ENCODE measurements at regions not wholly inside any gene's neighbourhood (a gene's known extent, or its start where the extent isn't known, plus 50 kb on each side); places are given as distances from the start of the nearest gene placed in this dataset.

DNA sequence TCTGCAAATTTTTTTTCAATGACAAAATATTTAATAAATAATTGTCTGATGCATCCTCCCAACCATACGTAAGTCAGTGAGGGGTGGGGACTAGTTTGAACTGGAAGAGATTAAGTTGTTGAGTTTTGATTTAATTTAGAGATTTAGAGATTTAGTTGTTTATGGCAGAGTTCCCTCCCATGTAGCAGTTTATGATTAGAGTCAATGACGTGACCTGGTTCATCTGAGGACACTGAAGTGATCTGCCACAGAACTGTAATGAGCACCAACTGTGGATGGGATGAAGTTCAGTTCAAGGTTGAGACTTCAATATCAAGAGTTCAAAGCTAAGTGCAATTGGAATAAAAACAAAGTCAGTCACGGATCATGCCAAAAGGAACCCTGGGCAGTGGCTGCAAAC lies 609.3 kb downstream of the NOVA1 start:
- DNase-seq (ENCODE audit: low spot score) = peak; percentile 38

GRCh38 chr14:25955772-25956171 lies 642.1 kb downstream of the NOVA1 start:
- no peak for DNase-seq (ENCODE audit: low spot score)

DNA sequence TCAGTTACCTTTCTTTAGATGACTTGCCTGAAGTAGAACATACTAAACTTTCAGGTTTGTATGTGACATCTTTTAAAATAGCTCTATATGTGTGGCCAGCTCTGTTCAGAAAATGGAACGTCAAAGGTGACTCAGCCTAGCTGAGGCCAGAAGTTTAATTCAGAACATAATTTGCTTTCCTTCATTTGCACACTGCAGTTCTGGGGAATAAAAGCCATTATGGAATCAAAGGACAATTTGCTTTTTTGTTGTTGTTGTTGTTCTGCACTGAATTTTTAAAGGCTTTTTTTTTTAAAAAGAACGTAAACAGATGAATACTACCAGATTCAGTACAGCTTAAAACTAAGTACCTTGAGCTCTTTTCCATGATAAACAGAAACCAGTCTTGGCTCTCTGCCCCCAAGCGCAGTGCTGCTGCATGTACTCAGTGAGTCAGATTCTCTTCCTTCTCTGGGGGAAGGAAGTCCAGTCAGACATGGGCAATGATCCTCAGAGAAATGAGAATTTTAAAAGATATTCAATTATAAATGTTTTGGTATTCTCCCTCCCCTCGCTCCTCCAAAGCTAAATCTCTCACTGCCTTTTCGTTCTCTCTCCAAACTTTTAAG lies 644.2 kb downstream of the NOVA1 start:
- no peak for DNase-seq (ENCODE audit: low spot score)

DNA sequence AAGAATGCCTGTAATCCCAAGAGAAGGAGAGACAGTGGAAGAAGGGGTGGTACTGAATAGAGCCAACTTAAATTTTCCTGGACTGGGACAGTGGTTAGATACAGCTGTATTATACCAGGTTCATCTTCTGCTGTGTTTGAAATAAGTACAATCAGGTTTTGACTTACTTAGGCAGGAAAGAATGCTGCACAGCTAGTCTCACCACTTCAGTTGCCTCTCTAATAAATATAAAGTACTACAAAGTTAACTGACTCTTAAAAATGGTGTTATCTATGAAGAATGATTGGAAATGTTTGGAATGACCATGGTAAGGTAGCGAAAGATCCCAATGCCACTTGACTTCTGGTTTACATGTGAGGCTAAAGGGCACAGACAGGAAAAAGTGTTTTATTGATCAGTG lies 652.1 kb downstream of the NOVA1 start:
- no peak for DNase-seq (ENCODE audit: low spot score)

DNA sequence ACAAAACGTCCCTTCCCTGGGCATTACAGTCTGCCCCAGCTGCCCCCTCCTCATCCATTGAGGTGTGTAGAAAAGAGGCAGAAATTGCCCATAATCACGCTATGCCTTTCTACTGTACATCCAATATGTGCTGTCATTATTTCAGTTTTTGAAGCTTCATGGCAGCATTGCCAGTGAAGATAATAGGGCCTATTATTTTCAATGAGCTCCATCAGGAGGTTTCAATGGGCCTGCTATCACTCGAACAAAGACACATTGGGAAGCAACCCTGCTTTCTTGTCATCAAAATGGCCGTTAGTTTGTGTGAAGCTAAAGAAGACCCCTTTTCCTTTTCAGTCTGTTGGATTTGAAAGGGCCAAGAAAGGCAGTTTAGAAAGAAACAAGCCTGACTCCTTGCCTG lies 653.8 kb downstream of the NOVA1 start:
- DNase-seq (ENCODE audit: low spot score) = no peak

GRCh38 chr14:25943329-25943728 lies 654.5 kb downstream of the NOVA1 start:
- DNase-seq (ENCODE audit: low spot score) = no peak

DNA sequence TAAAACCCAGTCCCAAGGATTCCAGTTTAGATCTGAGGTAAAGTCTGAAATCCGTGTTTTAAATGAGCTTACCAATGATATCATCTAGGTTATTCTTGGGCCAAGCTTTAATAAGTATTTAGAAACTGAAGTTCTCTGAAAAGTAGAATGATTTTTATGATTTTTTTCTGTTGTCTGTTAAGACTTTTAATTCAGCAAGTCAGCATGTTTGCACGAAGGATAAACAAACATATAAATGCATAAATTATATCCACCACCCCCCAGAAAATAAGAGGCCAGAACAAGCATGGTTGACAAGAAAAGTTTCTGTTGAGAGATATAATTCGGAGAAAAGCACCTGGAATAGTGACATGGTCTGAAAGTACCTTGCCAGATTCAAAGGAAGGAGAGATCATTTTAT lies 655.7 kb downstream of the NOVA1 start:
- no peak for DNase-seq (ENCODE audit: low spot score)

- DNase-seq (ENCODE audit: low spot score) = no peak
Observed at GRCh38 chr14:25933731-25934130, 664.1 kb downstream of the NOVA1 start.

DNA sequence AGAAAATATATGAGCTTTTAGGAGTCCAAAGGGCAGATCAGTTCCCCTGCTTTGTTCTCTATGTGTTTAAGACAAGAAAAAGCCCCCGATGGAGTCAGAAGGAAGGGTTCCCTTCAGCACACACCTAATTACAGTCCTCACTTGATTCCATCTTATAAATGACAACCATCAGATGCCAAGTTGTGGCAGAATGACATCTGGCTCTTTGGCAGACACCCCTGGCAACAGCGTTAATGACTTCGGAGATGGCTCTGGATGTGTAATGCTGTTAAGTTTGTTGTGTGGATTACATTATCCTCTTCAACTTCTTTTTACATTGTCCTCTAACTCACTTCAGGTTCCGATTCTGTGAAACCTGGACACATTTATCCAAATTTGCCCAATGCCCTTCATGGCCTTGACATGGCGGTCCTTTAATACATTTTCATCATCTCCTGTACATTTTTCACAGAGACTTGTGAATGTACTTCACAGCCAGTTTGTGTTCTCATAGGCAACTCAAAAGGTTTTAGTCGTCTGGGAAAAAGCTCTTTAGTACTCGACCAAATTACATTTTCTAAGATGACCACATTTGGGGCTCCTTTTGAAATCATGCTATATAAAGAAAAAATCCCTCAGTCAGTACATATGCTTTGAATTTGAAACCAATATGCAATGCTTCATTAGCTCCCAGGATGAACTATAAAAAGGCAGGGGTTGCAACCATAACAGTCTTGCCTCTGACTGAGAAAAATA lies 667.8 kb downstream of the NOVA1 start:
- DNase-seq (ENCODE audit: low spot score) = no peak

GRCh38 chr14:25911831-25912230 lies 686.0 kb downstream of the NOVA1 start:
- DNase-seq (ENCODE audit: low spot score) = no peak

GRCh38 chr14:25909045-25909747 lies 688.6 kb downstream of the NOVA1 start:
- DNase-seq (ENCODE audit: low spot score) = no peak

DNA sequence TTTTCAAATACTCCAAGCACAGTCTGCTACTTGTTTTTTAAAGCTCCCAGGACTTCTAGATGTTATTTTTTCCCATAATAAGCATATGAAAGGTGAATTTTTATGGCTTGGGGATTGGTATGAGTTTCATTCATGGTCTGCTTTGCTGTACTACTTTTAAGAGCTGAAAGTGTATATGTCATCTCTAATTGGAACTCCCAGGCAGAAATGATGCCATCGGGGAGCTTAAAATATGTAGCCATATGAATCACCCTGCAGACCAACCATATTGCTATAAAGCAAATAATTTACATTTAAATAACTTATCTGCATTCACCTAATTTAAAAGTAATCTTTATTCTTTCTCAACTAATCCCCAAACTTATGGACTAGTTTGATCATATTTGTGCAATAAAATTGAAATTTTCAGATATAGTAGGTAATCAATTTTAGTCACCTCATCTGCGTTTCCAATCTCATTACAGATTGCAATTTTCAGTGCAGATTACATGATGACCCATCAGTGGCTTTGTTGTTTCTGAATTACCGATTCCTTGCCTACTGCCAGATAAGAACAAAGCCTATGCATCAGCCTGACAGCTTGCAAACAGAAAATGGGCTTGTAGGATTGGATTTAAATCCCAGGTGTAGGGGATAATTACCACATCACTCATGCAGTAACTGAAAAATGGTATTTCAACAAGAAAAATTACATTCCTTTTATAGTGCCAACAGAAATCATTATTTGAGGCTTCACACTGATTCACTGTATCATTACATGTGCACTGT lies 689.4 kb downstream of the NOVA1 start:
- DNase-seq (ENCODE audit: low spot score) = no peak

- DNase-seq (ENCODE audit: low spot score) = no peak
Observed at GRCh38 chr14:25904446-25904845, 693.4 kb downstream of the NOVA1 start.

GRCh38 chr14:25899197-25899596 lies 698.6 kb downstream of the NOVA1 start:
- no peak for DNase-seq (ENCODE audit: low spot score)

DNA sequence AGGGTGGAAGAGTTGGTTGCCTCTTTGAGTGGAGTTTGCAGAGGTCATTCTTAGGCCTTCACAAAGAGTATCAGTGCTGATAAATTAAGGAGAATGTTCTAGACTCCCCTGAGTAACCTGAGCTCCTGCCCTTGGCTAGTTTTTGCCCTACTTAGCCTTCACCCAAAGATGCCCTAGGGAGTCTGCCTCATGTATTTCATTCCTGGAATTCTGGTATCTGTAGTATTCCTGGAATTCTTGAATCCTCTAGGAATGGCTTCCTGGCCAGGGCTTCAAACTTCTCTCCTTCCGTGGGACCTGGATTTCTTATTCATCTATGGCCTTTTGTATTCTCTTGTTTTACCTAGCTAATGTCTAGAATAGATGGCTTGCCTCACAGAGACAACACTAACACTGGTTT lies 701.1 kb downstream of the NOVA1 start:
- DNase-seq (ENCODE audit: low spot score) = no peak

DNA sequence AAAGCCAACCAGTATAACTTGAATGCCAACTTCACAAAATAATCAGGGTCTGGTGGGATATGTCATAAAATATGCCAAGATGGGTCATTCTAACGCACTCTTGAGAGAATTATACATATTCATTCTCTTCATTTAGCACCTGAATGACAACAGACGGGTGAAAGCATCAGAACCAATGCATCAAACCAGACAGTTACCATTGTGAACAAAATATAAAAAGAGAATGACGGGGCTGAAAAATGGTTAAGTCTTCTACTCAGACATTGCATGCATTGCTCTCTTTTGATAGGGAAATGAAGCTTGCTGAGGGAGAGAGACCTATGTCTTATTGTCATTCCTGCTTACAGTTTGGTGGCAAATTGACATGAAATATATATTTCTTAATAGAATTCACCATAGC lies 702.1 kb downstream of the NOVA1 start:
- no peak for DNase-seq (ENCODE audit: low spot score)

GRCh38 chr14:25887251-25887878 lies 710.5 kb downstream of the NOVA1 start:
- DNase-seq (ENCODE audit: low spot score) = no peak

- DNase-seq (ENCODE audit: low spot score) = no peak
Observed at GRCh38 chr14:25884657-25885056, 713.2 kb downstream of the NOVA1 start.

- DNase-seq (ENCODE audit: low spot score) = no peak
Observed at GRCh38 chr14:25882899-25883298, 714.9 kb downstream of the NOVA1 start.

GRCh38 chr14:25875475-25875874 lies 722.4 kb downstream of the NOVA1 start:
- no peak for DNase-seq (ENCODE audit: low spot score)

DNA sequence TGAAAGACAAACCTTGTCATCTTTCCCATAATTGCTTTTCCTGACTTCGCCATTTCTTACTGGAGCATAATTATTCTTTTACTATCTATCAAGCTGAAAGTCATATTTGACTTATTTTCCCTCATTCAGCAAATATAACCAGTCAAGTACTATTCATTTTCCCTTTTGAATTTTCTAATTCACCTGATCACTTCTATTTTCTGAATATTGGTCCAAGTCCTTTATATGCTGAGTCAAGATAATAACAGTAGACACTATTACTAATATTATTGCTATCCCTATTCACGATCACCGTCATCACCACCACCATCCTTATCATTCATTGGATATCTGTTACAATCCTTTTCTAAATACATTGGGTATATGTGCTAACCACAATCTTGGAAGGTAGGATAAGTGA lies 728.0 kb downstream of the NOVA1 start:
- no peak for DNase-seq (ENCODE audit: low spot score)

All from D341Med (cell line).